Parathyroid adenoma (tissue), 2 donors: ENCODE measurements at regions not wholly inside any gene's neighbourhood (a gene's known extent, or its start where the extent isn't known, plus 50 kb on each side); places are given as distances from the start of the nearest gene placed in this dataset.

Experiments
- H2AFZ ChIP-seq: fragments of 300-600 bp; sonication (generic); one replicate; pipeline ENCODE4 v1.7.0; 2017; ENCODE audit warnings: antibody characterized with exemption, mild to moderate bottlenecking
- H3K27ac ChIP-seq: fragments of 300-600 bp; sonication (generic); one replicate; pipeline ENCODE4 v1.7.0; 2017
- H3K27me3 ChIP-seq: fragments of 300-600 bp; sonication (generic); one replicate; pipeline ENCODE4 v1.7.0; 2017; ENCODE audit warnings: low read length; ENCODE audit not compliant: control insufficient read depth, insufficient read depth
- H3K36me3 ChIP-seq: fragments of 300-600 bp; sonication (generic); one replicate; pipeline ENCODE4 v1.7.0; 2017; ENCODE audit warnings: low read length; ENCODE audit not compliant: control insufficient read depth, insufficient read depth
- H3K4me1 ChIP-seq: fragments of 300-600 bp; sonication (generic); one replicate; pipeline ENCODE4 v1.7.0; 2017; ENCODE audit warnings: control low read depth
- H3K4me2 ChIP-seq: fragments of 300-600 bp; sonication (generic); one replicate; pipeline ENCODE4 v1.7.0; 2017; ENCODE audit warnings: low read length
- H3K4me3 ChIP-seq: fragments of 300-600 bp; sonication (generic); one replicate; pipeline ENCODE4 v1.7.0; 2017; ENCODE audit warnings: low read depth, low read length
- H3K79me2 ChIP-seq: fragments of 300-600 bp; sonication (generic); one replicate; pipeline ENCODE4 v1.7.0; 2017; ENCODE audit warnings: control low read depth
- H3K9ac ChIP-seq: fragments of 300-600 bp; sonication (generic); one replicate; pipeline ENCODE4 v1.7.0; 2017; ENCODE audit warnings: mild to moderate bottlenecking
- H3K9me3 ChIP-seq: fragments of 300-600 bp; sonication (generic); one replicate; pipeline ENCODE4 v1.7.0; 2017; ENCODE audit warnings: low read length; ENCODE audit not compliant: control insufficient read depth
- TF ChIP-seq, protein P1 (sequence below): fragments of 300-600 bp; sonication (generic); IDR thresholded peaks from one replicate; pipeline ENCODE4 v1.7.0; 2017; ENCODE audit warnings: antibody characterized with exemption, mild to moderate bottlenecking
- donor health status: primary hyperparathyroidism.

DNA sequence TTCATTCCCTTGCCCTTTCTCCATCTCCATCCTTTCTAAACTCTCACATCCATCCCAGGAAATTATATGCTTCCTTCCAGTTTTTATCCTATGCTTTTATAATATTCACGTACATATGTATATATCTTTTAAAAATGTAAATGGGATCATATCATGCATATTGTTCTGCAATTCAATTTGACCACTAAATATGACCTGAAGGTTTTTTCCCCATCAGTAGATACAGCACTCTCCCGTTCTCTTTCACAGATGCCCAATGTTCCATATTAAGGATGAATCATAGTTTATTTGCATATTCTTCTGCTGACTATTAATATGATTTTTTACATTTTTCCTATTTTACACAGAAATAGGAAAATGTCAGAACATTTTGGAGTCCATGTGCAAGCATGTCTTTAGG, 213.3 kb upstream of the PARD3B start:
- Histone ChIP-seq H3K4me2 (no peak overlapping the region), H3K27me3 (no peaks in the 10 kb centered on the region), H3K79me2 (no peaks in the 10 kb centered on the region), H2AFZ (no peak overlapping the region), H3K9me3 (no peaks in the 10 kb centered on the region), H3K9ac (no peak overlapping the region), H3K36me3 (no peaks in the 10 kb centered on the region), H3K27ac (no peak overlapping the region), H3K4me1 (peaks cover 2% of the 10 kb centered on the region), H3K4me3 (no peak overlapping the region)
- TF ChIP-seq, protein P1, sequence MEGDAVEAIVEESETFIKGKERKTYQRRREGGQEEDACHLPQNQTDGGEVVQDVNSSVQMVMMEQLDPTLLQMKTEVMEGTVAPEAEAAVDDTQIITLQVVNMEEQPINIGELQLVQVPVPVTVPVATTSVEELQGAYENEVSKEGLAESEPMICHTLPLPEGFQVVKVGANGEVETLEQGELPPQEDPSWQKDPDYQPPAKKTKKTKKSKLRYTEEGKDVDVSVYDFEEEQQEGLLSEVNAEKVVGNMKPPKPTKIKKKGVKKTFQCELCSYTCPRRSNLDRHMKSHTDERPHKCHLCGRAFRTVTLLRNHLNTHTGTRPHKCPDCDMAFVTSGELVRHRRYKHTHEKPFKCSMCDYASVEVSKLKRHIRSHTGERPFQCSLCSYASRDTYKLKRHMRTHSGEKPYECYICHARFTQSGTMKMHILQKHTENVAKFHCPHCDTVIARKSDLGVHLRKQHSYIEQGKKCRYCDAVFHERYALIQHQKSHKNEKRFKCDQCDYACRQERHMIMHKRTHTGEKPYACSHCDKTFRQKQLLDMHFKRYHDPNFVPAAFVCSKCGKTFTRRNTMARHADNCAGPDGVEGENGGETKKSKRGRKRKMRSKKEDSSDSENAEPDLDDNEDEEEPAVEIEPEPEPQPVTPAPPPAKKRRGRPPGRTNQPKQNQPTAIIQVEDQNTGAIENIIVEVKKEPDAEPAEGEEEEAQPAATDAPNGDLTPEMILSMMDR, result no peak

DNA sequence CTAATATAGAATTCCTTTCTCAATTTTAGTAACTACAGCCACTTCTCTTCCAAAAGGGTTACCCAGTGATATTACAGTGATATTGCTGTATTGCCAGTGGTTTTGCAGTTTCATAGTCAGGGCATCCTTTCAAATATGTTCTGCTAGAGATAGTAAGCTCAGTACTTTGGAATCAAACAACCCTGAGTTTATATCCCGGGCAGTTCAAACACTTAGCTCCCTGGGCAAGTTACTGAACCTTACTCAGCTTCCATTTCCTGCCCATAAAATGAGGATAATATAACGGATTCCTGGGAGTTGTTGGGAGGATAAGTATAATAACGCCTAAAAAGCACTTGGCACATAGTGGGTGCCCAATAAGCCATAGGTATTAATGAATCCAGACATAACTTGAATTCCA, 212.6 kb upstream of the PARD3B start:
- Histone ChIP-seq H3K79me2 (no peaks in the 10 kb centered on the region), H3K9me3 (no peaks in the 10 kb centered on the region), H3K27me3 (no peaks in the 10 kb centered on the region), H3K4me1 (peaks cover 2% of the 10 kb centered on the region), H3K4me3 (no peak overlapping the region), H3K36me3 (no peaks in the 10 kb centered on the region), H3K9ac (no peak overlapping the region), H3K4me2 (no peak overlapping the region), H3K27ac (no peak overlapping the region), H2AFZ (no peak overlapping the region)
- TF ChIP-seq, protein P1, result no peak

DNA sequence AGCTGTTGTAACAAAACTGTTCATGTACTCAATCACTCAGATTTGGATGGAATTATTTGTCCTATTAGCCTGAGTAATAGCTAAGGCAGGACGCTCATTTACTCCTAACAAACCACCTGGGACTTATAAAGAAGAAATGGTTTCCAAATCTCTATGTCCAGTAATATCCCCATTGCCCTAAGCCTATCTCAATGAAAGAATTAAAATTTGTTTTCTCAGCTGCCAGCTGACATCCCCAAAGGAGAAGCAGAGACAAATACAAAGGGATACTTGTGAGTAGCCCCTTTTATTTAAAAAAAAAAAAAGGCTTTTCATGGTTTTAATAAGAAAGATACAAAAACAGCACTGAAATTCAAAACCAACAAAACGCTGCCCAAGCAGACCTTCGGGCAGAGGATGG, 211.4 kb upstream of the PARD3B start:
- Histone ChIP-seq H3K4me2 (no peak overlapping the region), H3K4me3 (no peak overlapping the region), H3K27me3 (no peaks in the 10 kb centered on the region), H2AFZ (no peak overlapping the region), H3K27ac (no peak overlapping the region), H3K9me3 (no peaks in the 10 kb centered on the region), H3K4me1 (peaks cover 2% of the 10 kb centered on the region), H3K36me3 (no peaks in the 10 kb centered on the region), H3K79me2 (no peaks in the 10 kb centered on the region), H3K9ac (no peak overlapping the region)
- TF ChIP-seq, protein P1, result no peak

DNA sequence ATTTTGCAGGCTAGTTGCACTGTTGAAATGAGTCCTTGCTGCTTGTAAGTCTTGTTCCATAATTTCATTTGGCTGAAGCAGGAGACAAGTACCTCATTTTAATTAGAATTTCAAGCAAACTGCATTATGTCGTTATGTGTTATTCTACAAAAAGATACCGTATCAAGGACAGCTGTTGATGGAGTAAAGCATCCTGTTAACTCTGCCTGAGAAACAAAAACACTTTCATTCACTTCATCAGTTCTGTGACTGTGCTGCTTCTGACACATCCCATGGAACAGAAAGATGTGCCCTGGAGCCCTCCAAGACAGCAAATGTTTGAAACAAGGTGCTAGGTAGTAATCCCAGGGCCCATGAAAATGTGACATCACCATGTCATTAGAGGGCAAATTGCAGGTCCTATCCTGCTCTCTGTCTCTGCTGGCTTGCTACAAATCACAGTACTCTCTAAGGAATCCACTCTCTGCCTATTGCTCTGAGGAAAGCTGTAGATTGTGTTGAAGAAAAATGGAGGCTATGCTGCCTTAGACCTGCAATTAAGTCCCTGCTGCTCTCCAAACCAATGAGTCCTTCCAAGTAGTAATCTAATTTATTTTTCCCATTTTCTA, 209.7 kb upstream of the PARD3B start:
- Histone ChIP-seq H3K79me2 (no peaks in the 10 kb centered on the region), H3K27ac (no peak overlapping the region), H3K9ac (no peak overlapping the region), H2AFZ (no peak overlapping the region), H3K4me3 (no peak overlapping the region), H3K4me1 (no peaks in the 10 kb centered on the region), H3K4me2 (no peak overlapping the region), H3K27me3 (no peaks in the 10 kb centered on the region), H3K36me3 (no peaks in the 10 kb centered on the region), H3K9me3 (no peaks in the 10 kb centered on the region)
- TF ChIP-seq, protein P1, result no peak

DNA sequence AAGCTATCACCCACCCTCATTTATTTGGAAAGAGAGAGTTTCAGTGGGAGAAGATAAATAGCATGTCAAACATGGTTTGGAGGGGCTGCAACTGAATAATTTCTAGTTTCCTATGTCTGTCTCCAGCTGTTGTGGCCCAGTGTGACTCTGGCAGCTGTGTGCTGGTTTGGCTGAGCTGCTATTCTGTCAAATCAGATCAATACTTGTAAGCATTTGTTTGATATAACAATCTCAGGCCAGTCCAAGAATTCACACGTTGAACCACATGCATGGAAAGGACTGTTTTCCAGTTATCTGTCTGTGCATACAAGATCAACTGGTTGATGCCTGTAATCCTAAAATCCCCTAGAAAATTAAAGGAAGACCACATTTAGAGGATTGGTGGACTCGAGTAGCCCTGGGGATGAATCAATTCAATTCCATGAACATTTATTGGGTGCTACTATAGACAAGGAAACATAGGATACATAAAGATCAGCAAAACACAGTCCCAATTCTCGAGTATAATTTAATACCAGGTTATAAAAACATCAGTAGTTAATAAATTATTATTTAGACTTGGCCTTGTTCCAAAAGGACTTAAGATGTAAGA, 209.0 kb upstream of the PARD3B start:
- no peak overlapping the region for H2AFZ ChIP-seq
- no peak overlapping the region for H3K9ac ChIP-seq
- H3K27ac ChIP-seq, result no peak overlapping the region
- no peaks in the 10 kb centered on the region for H3K36me3 ChIP-seq
- no peak overlapping the region for H3K4me2 ChIP-seq
- H3K27me3 ChIP-seq, result no peaks in the 10 kb centered on the region
- no peaks in the 10 kb centered on the region for H3K79me2 ChIP-seq
- H3K4me3 ChIP-seq, result no peak overlapping the region
- no peaks in the 10 kb centered on the region for H3K4me1 ChIP-seq
- TF ChIP-seq, protein P1, result no peak
- no peaks in the 10 kb centered on the region for H3K9me3 ChIP-seq
